Esophagus muscularis mucosa (tissue), 4 donors: ENCODE measurements at regions not wholly inside any gene's neighbourhood (a gene's known extent, or its start where the extent isn't known, plus 50 kb on each side); places are given as distances from the start of the nearest gene placed in this dataset.

Source experiments
- CTCF ChIP-seq, 3 experiments: fragments of 200-600 bp in 2 of 3; fragments of 450-650 bp in 1 of 3; sonication (generic) in 2 of 3; IDR thresholded peaks; one replicate each; pipeline ENCODE4 v1.5.1; 2017 to 2019; ENCODE audit warnings: antibody characterized with exemption in 3 of 3, mild to moderate bottlenecking in 2 of 3, moderate library complexity in 1 of 3
- EP300 ChIP-seq: sonication (generic); formaldehyde crosslinking; IDR thresholded peaks from one replicate; pipeline ENCODE4 v1.6.1; 2017; ENCODE audit warnings: antibody characterized with exemption
- POLR2A ChIP-seq: fragments of 450-650 bp; IDR thresholded peaks from one replicate; pipeline ENCODE4 v1.6.1; 2017; ENCODE audit warnings: antibody characterized with exemption, moderate library complexity, mild to moderate bottlenecking, low read depth
- POLR2AphosphoS5 ChIP-seq, 2 donors: sonication (generic); formaldehyde crosslinking; IDR thresholded peaks; one replicate each; pipeline ENCODE4 v1.6.1; 2017; ENCODE audit warnings: antibody characterized with exemption in 2 of 2

DNA sequence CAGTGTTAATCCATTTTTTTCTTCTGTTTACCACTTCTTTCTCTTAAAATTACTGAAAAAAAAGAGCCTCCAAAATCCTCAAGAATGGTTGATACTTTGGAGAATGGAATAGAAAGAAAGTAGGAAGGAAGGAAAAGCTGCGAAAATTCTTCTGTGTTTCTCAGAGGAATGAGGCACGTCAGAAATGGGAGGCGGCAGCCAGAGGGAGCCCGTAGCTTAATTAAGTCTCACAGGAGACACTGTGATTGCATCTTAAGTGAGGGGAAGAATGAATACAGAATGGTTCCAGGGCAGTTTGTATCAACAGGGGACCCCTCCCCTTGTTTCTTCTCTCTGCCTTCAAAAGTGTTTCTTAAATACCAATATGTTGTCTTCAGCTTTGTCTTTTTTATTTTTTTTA lies 1099.5 kb downstream of the PLA2G4A start:
- TF ChIP-seq EP300 (no peak), CTCF (IDR thresholded peaks at IDR 0.05) (no peak), POLR2A (no peak), POLR2AphosphoS5 (IDR thresholded peaks at IDR 0.05) (no peak)
